PC-3 (cell line): ENCODE measurements at regions not wholly inside any gene's neighbourhood (a gene's known extent, or its start where the extent isn't known, plus 50 kb on each side); places are given as distances from the start of the nearest gene placed in this dataset.

Experiments used
- ATAC-seq: fragments of 200-7000 bp; cut with Tn5 transposase; 2 replicates; pipeline ENCODE4 v1.9.1; 2020; ENCODE audit warnings: mild to moderate bottlenecking, moderate library complexity
- BruUV-seq: library from RNA; stranded (reverse); fragments of 400-500 nt; replicated peaks from 2 replicates; lab custom pipeline; 2021; lab: Mats Ljungman, UMichigan
- CTCF ChIA-PET: fragments of 300-600 bp; sonication (Branson Sonifier 250); formaldehyde crosslinking; loops from one replicate; lab custom pipeline; 2022; ENCODE audit warnings: antibody characterized with exemption; lab: Charles Lee
- POLR2A ChIA-PET: fragments of 300-600 bp; sonication (Branson Sonifier 250); formaldehyde crosslinking; loops from one replicate; lab custom pipeline; 2022; ENCODE audit warnings: antibody characterized with exemption; ENCODE audit not compliant: unreplicated experiment; lab: Charles Lee
- DNase-seq: peaks from one replicate; pipeline ENCODE4 v3.0.0-alpha.2; 2015
- H2AFZ ChIP-seq: fragments of 300-600 bp; sonication (generic); 2 replicates; pipeline ENCODE4 v1.6.0; 2016; ENCODE audit warnings: antibody characterized with exemption, low read length
- H3F3A ChIP-seq: fragments of 300-600 bp; sonication (generic); one replicate; pipeline ENCODE4 v1.6.0; 2017; ENCODE audit warnings: antibody characterized with exemption, low read length, control low read depth, mild to moderate bottlenecking; ENCODE audit not compliant: unreplicated experiment
- H3K27ac ChIP-seq: fragments of 300-600 bp; sonication (generic); 2 replicates; pipeline ENCODE4 v1.5.1; 2016; ENCODE audit warnings: mild to moderate bottlenecking, low read length
- H3K27me3 ChIP-seq: fragments of 300-600 bp; sonication (generic); 2 replicates; pipeline ENCODE4 v1.6.1; 2016; ENCODE audit warnings: low read length, mixed read lengths
- H3K36me3 ChIP-seq: fragments of 300-600 bp; sonication (generic); 2 replicates; pipeline ENCODE4 v1.6.1; 2016; ENCODE audit warnings: low read depth, mixed run types, low read length, mixed read lengths
- H3K4me1 ChIP-seq: fragments of 300-600 bp; sonication (generic); 2 replicates; pipeline ENCODE4 v1.5.1; 2016; ENCODE audit warnings: low read length; ENCODE audit not compliant: insufficient read depth
- H3K4me2 ChIP-seq: fragments of 300-600 bp; sonication (generic); 2 replicates; pipeline ENCODE4 v1.6.0; 2016; ENCODE audit warnings: low read length
- H3K4me3 ChIP-seq: fragments of 300-600 bp; sonication (generic); 2 replicates; pipeline ENCODE4 v1.5.1; 2016; ENCODE audit warnings: mild to moderate bottlenecking, low read length, mixed read lengths
- H3K79me2 ChIP-seq: fragments of 300-600 bp; sonication (generic); 2 replicates; pipeline ENCODE4 v1.6.1; 2017; ENCODE audit warnings: low read length, mixed read lengths
- H3K9ac ChIP-seq: fragments of 300-600 bp; sonication (generic); 2 replicates; pipeline ENCODE4 v1.6.0; 2016; ENCODE audit warnings: mild to moderate bottlenecking, low read length
- H3K9me2 ChIP-seq: fragments of 300-600 bp; sonication (generic); replicated peaks from 2 replicates; pipeline ENCODE4 v1.6.1; 2016; ENCODE audit warnings: mixed run types, low read length, mixed read lengths
- H3K9me3 ChIP-seq: fragments of 300-600 bp; sonication (generic); 2 replicates; pipeline ENCODE4 v1.6.1; 2016; ENCODE audit warnings: low read length, mixed read lengths
- H4K20me1 ChIP-seq: fragments of 300-600 bp; sonication (generic); 2 replicates; pipeline ENCODE4 v1.6.1; 2016; ENCODE audit warnings: low read length, mixed read lengths
- CTCF ChIP-seq: fragments of 300-600 bp; sonication (generic); conservative IDR thresholded peaks from 2 replicates; pipeline ENCODE4 v1.5.1; 2017; ENCODE audit warnings: antibody characterized with exemption, low read depth, mild to moderate bottlenecking, low read length
- EZH2 ChIP-seq: fragments of 300-600 bp; sonication (generic); IDR thresholded peaks from one replicate; pipeline ENCODE4 v1.6.1; 2017; ENCODE audit warnings: antibody characterized with exemption, mild to moderate bottlenecking, low read length; ENCODE audit not compliant: unreplicated experiment
- EZH2phosphoT487 ChIP-seq: fragments of 300-600 bp; sonication (generic); IDR thresholded peaks from 2 replicates; pipeline ENCODE4 v1.6.1; 2018; ENCODE audit warnings: mild to moderate bottlenecking, antibody characterized with exemption, low read length, borderline replicate concordance
- intact Hi-C: fragments of 100-400 bp; cut with micrococcal nuclease; formaldehyde crosslinking; loops from 2 replicates; pipeline ENCODE4 v1.9.0; 2023

- Histone ChIP-seq H3K9ac (no peak overlapping the region), H3K36me3 (no peaks in the 10 kb centered on the region), H3K27ac (no peak overlapping the region), H3K79me2 (no peaks in the 10 kb centered on the region), H3K4me2 (no peak overlapping the region), H3K9me2 (no peaks in the 10 kb centered on the region), H3K4me1 (no peaks in the 10 kb centered on the region), H2AFZ (no peak overlapping the region), H3K27me3 (no peaks in the 10 kb centered on the region), H3K9me3 (no peaks in the 10 kb centered on the region), H3K4me3 (no peak overlapping the region), H3F3A (no peaks in the 10 kb centered on the region), H4K20me1 (no peaks in the 10 kb centered on the region)
- DNase-seq, result no peak
- TF ChIP-seq EZH2phosphoT487, result no peak
- no peak for TF ChIP-seq EZH2
- no peak for TF ChIP-seq CTCF
- ChIA-PET CTCF (no interaction called here), POLR2A (no interaction called here)
- no peak for ATAC-seq
- no TSS peak for BruUV-seq
- intact Hi-C loops, result no loop called here
Measured at GRCh38 chr18:5596585-5596984, 52.8 kb upstream of the EPB41L3 start.
